ENCODE measurements at regions not wholly inside any gene's neighbourhood (a gene's known extent, or its start where the extent isn't known, plus 50 kb on each side); places are given as distances from the start of the nearest gene placed in this dataset.

DNA sequence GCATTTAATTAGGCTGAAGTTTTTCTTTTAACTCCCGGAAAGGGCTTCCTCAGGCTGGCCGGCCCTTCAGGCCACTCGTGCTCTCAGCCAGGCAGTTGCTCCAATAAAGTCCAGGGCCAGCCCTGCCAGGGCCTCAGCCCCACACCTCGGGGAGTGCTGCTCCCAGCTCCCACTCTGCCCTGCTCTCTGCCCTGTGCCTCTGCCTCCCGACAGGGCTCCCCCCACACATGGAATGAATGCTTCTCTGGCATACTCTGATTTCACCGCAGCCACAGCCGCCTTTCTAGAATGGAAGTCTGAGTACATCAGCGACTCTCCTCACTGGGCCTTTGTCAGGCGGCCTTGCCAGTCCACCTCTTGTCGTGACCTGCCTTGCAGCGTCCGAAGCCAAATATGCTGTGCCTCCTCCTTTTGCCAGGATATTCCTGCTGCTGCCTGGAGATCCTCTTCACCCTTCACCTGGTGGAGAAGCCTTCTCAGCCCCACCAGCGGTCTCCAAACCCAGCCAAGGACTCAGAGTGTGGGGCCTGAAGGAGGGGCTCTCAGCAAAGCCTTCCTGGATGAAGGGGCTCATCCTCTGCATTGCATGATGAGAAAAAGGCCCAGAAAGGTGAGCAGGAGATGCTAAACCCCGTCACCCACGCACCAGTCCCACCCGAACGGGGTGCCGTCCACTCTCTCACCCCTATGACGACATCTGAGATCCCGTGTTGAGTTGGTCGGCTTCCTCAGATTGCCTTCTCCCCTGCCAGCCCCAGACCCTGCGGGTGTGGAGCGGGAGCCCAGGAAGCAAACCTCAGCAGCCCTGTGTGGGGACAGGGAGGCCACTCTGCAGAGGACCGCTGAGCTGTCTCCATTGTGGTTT, 472.7 kb upstream of the HS6ST1 start:
- Histone ChIP-seq H3K4me3 (no peak overlapping the region), H3K27ac (replicated peaks) (no peak overlapping the region), H3K4me1 (no peaks in the 10 kb centered on the region), H3K36me3 (no peaks in the 10 kb centered on the region), H3K9me3 (replicated peaks) (no peaks in the 10 kb centered on the region), H3K27me3 (ENCODE audit: low read depth) (peaks cover 5% of the 10 kb centered on the region)
- intact Hi-C loops (cut with micrococcal nuclease): no loop called here
- DNase-seq: no peak
- TF ChIP-seq, protein P1, sequence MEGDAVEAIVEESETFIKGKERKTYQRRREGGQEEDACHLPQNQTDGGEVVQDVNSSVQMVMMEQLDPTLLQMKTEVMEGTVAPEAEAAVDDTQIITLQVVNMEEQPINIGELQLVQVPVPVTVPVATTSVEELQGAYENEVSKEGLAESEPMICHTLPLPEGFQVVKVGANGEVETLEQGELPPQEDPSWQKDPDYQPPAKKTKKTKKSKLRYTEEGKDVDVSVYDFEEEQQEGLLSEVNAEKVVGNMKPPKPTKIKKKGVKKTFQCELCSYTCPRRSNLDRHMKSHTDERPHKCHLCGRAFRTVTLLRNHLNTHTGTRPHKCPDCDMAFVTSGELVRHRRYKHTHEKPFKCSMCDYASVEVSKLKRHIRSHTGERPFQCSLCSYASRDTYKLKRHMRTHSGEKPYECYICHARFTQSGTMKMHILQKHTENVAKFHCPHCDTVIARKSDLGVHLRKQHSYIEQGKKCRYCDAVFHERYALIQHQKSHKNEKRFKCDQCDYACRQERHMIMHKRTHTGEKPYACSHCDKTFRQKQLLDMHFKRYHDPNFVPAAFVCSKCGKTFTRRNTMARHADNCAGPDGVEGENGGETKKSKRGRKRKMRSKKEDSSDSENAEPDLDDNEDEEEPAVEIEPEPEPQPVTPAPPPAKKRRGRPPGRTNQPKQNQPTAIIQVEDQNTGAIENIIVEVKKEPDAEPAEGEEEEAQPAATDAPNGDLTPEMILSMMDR (IDR thresholded peaks at IDR 0.05; ENCODE audit: borderline replicate concordance): no peak

GRCh38 chr2:128791985-128792320, 473.3 kb upstream of the HS6ST1 start:
- Histone ChIP-seq H3K9me3 (replicated peaks) (no peaks in the 10 kb centered on the region), H3K4me3 (no peak overlapping the region), H3K27me3 (ENCODE audit: low read depth) (peaks cover 5% of the 10 kb centered on the region), H3K36me3 (no peaks in the 10 kb centered on the region), H3K4me1 (peaks cover 3% of the 10 kb centered on the region), H3K27ac (replicated peaks) (no peak overlapping the region)
- TF ChIP-seq, protein P1 (IDR thresholded peaks at IDR 0.05; ENCODE audit: borderline replicate concordance): no peak
- intact Hi-C loops (cut with micrococcal nuclease): no loop called here
- DNase-seq: no peak

- DNase-seq: no peak
- Histone ChIP-seq H3K27ac (replicated peaks) (no peak overlapping the region), H3K4me1 (peaks cover 8% of the 10 kb centered on the region), H3K36me3 (no peaks in the 10 kb centered on the region), H3K4me3 (no peak overlapping the region), H3K27me3 (ENCODE audit: low read depth) (peaks cover 5% of the 10 kb centered on the region), H3K9me3 (replicated peaks) (no peaks in the 10 kb centered on the region)
- TF ChIP-seq, protein P1 (IDR thresholded peaks at IDR 0.05; ENCODE audit: borderline replicate concordance): no peak
- intact Hi-C loops (cut with micrococcal nuclease): no loop called here
These were observed 473.9 kb upstream of the HS6ST1 start for GRCh38 chr2:128792476-128793054.

- Histone ChIP-seq H3K4me3 (no peak overlapping the region), H3K36me3 (no peaks in the 10 kb centered on the region), H3K27ac (replicated peaks) (no peak overlapping the region), H3K4me1 (peaks cover 14% of the 10 kb centered on the region), H3K27me3 (ENCODE audit: low read depth) (peaks cover 5% of the 10 kb centered on the region), H3K9me3 (replicated peaks) (no peaks in the 10 kb centered on the region)
- intact Hi-C loops (cut with micrococcal nuclease): no loop called here
- DNase-seq: no peak
- TF ChIP-seq, protein P1 (IDR thresholded peaks at IDR 0.05; ENCODE audit: borderline replicate concordance): no peak
These were observed 474.7 kb upstream of the HS6ST1 start for GRCh38 chr2:128793404-128793803.

GRCh38 chr2:128794285-128794684, 475.6 kb upstream of the HS6ST1 start:
- intact Hi-C loops (cut with micrococcal nuclease): no loop called here
- TF ChIP-seq, protein P1 (IDR thresholded peaks at IDR 0.05; ENCODE audit: borderline replicate concordance): no peak
- Histone ChIP-seq H3K27ac (replicated peaks) (no peak overlapping the region), H3K4me1 (peaks cover 21% of the 10 kb centered on the region), H3K9me3 (replicated peaks) (no peaks in the 10 kb centered on the region), H3K27me3 (ENCODE audit: low read depth) (peaks cover 5% of the 10 kb centered on the region), H3K36me3 (no peaks in the 10 kb centered on the region), H3K4me3 (no peak overlapping the region)
- no peak for DNase-seq

Measured in left ventricle myocardium inferior (tissue), 1 donor.